Sigmoid colon (tissue), 3 donors: ENCODE measurements at regions not wholly inside any gene's neighbourhood (a gene's known extent, or its start where the extent isn't known, plus 50 kb on each side); places are given as distances from the start of the nearest gene placed in this dataset.

ENCODE experiments used
- CTCF ChIP-seq, 4 experiments: fragments of 450-650 bp in 3 of 4; fragments of 200-600 bp in 1 of 4; IDR thresholded peaks; one replicate each; pipeline ENCODE4 v1.5.1; 2016 to 2019; ENCODE audit warnings: antibody characterized with exemption in 4 of 4, mild to moderate bottlenecking in 3 of 4, moderate library complexity in 2 of 4
- POLR2A ChIP-seq, 2 donors: fragments of 450-650 bp; IDR thresholded peaks; one replicate each; pipeline ENCODE4 v1.6.1; 2016; ENCODE audit warnings: antibody characterized with exemption in 2 of 2, mild to moderate bottlenecking in 2 of 2, moderate library complexity in 2 of 2

- no peak for TF ChIP-seq POLR2A (IDR thresholded peaks at IDR 0.05)
- no peak for TF ChIP-seq CTCF (IDR thresholded peaks at IDR 0.05)
Measured at GRCh38 chr2:130251535-130251872, 53.3 kb upstream of the TUBA3E start.
